ENCODE measurements at regions not wholly inside any gene's neighbourhood (a gene's known extent, or its start where the extent isn't known, plus 50 kb on each side); places are given as distances from the start of the nearest gene placed in this dataset.

- TF ChIP-seq CTCF (IDR thresholded peaks at IDR 0.05) (no peak), POLR2A (IDR thresholded peaks at IDR 0.05) (no peak)
Observed at GRCh38 chr2:126288362-126288761, 367.6 kb upstream of the GYPC start.

All from lower leg skin (tissue), 3 donors.